Transverse colon (tissue), 3 donors: ENCODE measurements at regions not wholly inside any gene's neighbourhood (a gene's known extent, or its start where the extent isn't known, plus 50 kb on each side); places are given as distances from the start of the nearest gene placed in this dataset.

Experiments
- POLR2A ChIP-seq: fragments of 450-650 bp; IDR thresholded peaks from one replicate; pipeline ENCODE4 v1.6.1; 2016; ENCODE audit warnings: antibody characterized with exemption, mild to moderate bottlenecking, moderate library complexity
- POLR2AphosphoS5 ChIP-seq, 3 donors: sonication (generic); formaldehyde crosslinking; IDR thresholded peaks; one replicate each; pipeline ENCODE4 v1.6.1; 2016; ENCODE audit warnings: antibody characterized with exemption in 3 of 3

DNA sequence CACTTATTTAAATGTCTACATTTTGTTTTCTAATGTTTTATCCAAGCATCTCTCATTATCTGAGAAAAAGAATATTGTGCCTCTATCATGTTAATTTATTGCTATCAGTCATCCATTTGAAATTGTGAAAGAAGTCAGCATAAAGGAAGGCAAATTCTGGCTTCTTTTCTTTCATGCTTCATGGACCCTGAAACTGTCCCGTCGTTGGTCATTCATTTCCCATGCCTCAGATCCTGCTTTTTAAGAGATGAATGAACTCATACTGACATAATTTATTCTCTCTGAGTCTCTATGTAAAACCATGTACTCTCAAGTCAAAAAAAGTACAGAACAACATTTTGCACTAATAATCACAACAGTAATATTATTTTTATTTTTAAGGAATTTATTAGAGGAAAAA lies 2512.0 kb downstream of the PCDH9 start:
- TF ChIP-seq POLR2AphosphoS5 (IDR thresholded peaks at IDR 0.05) = no peak
- no peak for TF ChIP-seq POLR2A
